Ishikawa (cell line): ENCODE measurements at regions not wholly inside any gene's neighbourhood (a gene's known extent, or its start where the extent isn't known, plus 50 kb on each side); places are given as distances from the start of the nearest gene placed in this dataset.
A peak's percentile ranks its signal among the peaks of the same experiment; 100 is the strongest.

Experiments used
- CEBPB ChIP-seq: IDR thresholded peaks from 2 replicates; pipeline ENCODE4 v1.6.1; 2012
- CREB1 ChIP-seq: IDR thresholded peaks from 2 replicates; pipeline ENCODE4 v1.6.1; 2012; ENCODE audit warnings: low read depth
- EGR1 ChIP-seq: IDR thresholded peaks from 2 replicates; pipeline ENCODE4 v1.6.1; 2012
- EP300 ChIP-seq: IDR thresholded peaks from 2 replicates; pipeline ENCODE4 v1.6.1; 2012; ENCODE audit warnings: borderline replicate concordance
- RAD21 ChIP-seq: IDR thresholded peaks from 2 replicates; pipeline ENCODE4 v1.6.1; 2012; ENCODE audit warnings: low read depth
- YY1 ChIP-seq: IDR thresholded peaks from 2 replicates; pipeline ENCODE4 v1.6.1; 2012; ENCODE audit warnings: low read depth
- ZBTB7A ChIP-seq: IDR thresholded peaks from 2 replicates; pipeline ENCODE4 v1.6.1; 2012; ENCODE audit warnings: low read depth
- TF ChIP-seq, protein P1 (sequence below): IDR thresholded peaks from 2 replicates; pipeline ENCODE4 v1.6.1; 2012
- TF ChIP-seq, protein P2 (sequence below): IDR thresholded peaks from 2 replicates; pipeline ENCODE4 v1.6.1; 2012; ENCODE audit warnings: low read depth, mild to moderate bottlenecking

DNA sequence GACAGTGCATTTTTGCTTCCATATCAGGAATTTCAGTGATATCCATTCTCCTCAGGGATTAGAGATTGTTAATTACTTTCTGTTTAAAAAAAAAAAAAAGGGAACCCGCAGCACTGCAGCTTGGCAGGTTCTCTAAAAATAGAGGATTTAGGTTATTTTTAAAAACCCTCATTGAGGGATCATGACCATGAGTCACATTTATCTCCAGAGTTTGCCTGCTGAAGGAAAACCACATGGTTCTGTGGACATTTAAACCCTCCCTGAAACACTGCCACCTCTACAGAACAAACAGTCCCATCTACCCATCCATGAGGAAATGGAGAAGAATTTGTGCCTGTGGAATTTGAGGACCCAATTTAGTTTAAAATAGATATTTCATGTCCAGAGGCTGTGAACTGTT lies 66.2 kb upstream of the UBE2E1 start:
- TF ChIP-seq RAD21 (no peak), EGR1 (no peak), EP300 (no peak), ZBTB7A (no peak), YY1 (no peak), CEBPB (no peak), CREB1 (no peak)
- TF ChIP-seq, protein P1, sequence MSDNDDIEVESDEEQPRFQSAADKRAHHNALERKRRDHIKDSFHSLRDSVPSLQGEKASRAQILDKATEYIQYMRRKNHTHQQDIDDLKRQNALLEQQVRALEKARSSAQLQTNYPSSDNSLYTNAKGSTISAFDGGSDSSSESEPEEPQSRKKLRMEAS: peak; percentile 16; the same call in 1 of the 2 replicates
- TF ChIP-seq, protein P2, sequence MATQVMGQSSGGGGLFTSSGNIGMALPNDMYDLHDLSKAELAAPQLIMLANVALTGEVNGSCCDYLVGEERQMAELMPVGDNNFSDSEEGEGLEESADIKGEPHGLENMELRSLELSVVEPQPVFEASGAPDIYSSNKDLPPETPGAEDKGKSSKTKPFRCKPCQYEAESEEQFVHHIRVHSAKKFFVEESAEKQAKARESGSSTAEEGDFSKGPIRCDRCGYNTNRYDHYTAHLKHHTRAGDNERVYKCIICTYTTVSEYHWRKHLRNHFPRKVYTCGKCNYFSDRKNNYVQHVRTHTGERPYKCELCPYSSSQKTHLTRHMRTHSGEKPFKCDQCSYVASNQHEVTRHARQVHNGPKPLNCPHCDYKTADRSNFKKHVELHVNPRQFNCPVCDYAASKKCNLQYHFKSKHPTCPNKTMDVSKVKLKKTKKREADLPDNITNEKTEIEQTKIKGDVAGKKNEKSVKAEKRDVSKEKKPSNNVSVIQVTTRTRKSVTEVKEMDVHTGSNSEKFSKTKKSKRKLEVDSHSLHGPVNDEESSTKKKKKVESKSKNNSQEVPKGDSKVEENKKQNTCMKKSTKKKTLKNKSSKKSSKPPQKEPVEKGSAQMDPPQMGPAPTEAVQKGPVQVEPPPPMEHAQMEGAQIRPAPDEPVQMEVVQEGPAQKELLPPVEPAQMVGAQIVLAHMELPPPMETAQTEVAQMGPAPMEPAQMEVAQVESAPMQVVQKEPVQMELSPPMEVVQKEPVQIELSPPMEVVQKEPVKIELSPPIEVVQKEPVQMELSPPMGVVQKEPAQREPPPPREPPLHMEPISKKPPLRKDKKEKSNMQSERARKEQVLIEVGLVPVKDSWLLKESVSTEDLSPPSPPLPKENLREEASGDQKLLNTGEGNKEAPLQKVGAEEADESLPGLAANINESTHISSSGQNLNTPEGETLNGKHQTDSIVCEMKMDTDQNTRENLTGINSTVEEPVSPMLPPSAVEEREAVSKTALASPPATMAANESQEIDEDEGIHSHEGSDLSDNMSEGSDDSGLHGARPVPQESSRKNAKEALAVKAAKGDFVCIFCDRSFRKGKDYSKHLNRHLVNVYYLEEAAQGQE: no peak
